Stimulated activated memory B cell treated with anti-CD40 and anti-IgM and Interleukin-4, amounts not matched to agents 10 μg/mL and 1 μg/mL and 100 μg/mL, for 72 hours (primary cell): ENCODE measurements at regions not wholly inside any gene's neighbourhood (a gene's known extent, or its start where the extent isn't known, plus 50 kb on each side); places are given as distances from the start of the nearest gene placed in this dataset.
"Not testable (repeated sequence)": the region's sequence is repeated elsewhere in the genome, so short reads cannot be mapped to it uniquely, and the experiment has no call there.

Experiments
- ATAC-seq: fragments of 150-1000 bp; cut with Tn5 transposase; 2 replicates; pipeline ENCODE4 v1.10.0; 2021
- H3K27ac Mint-ChIP-seq: one replicate; pipeline ENCODE4 v1.8.0; 2022; ENCODE audit warnings: mild to moderate bottlenecking, mixed read lengths
- H3K27me3 Mint-ChIP-seq: one replicate; pipeline ENCODE4 v1.8.0; 2022; ENCODE audit warnings: mixed read lengths
- H3K36me3 Mint-ChIP-seq: one replicate; pipeline ENCODE4 v1.8.0; 2022; ENCODE audit warnings: mixed read lengths
- H3K4me1 Mint-ChIP-seq: one replicate; pipeline ENCODE4 v1.8.0; 2022; ENCODE audit warnings: mixed read lengths
- H3K4me3 Mint-ChIP-seq: one replicate; pipeline ENCODE4 v1.8.0; 2022; ENCODE audit warnings: mild to moderate bottlenecking, moderate library complexity, mixed read lengths
- H3K9me3 Mint-ChIP-seq: one replicate; pipeline ENCODE4 v1.8.0; 2022; ENCODE audit warnings: mixed read lengths

DNA sequence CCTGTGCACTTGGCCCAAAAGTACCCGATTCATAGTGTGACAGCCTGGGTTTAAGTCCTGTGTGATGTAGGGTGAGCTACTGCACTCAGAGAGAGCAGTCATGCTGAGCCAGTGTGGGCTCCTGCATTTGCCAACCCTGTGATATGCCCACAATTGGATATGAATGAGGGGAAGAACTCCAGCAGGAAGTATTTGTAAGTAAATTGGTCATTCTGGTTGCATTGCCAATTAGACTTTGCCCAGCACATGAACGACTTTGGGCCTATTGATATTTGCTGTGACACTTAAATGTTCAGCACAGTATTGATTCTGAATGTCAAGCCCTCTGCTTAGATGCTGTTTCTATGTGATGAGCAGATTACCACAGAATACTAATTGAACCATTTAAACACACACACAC, 570.9 kb downstream of the PIK3C3 start:
- Mint-ChIP-seq H3K4me3 (no peak overlapping the region), H3K36me3 (no peaks in the 10 kb centered on the region), H3K9me3 (peaks cover 2% of the 10 kb centered on the region), H3K27me3 (no peaks in the 10 kb centered on the region), H3K27ac (no peak overlapping the region), H3K4me1 (no peaks in the 10 kb centered on the region)
- peak; percentile 42 for ATAC-seq

DNA sequence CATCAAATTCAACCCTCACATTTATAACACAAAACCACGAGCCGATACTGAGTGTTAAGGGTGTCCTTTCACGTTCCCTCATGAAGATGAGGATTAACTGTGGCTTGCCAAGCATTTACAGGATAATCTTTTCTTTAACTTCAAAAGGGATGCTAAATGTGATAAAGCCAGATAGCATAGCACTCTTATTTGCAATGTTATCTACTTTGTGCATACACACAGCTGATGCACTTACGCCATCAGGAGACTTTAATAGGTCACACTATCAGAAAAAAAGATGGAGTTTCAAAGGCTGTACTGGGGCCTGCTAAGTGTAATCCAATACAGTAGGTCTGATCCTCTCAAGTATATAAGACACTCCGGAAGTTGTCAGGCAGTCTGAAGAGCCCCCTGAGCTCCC, 572.7 kb downstream of the PIK3C3 start:
- no peak overlapping the region for H3K4me3 Mint-ChIP-seq
- peaks cover 2% of the 10 kb centered on the region for H3K9me3 Mint-ChIP-seq
- no peaks in the 10 kb centered on the region for H3K27me3 Mint-ChIP-seq
- ATAC-seq, result no peak
- no peaks in the 10 kb centered on the region for H3K4me1 Mint-ChIP-seq
- no peaks in the 10 kb centered on the region for H3K36me3 Mint-ChIP-seq
- no peak overlapping the region for H3K27ac Mint-ChIP-seq

DNA sequence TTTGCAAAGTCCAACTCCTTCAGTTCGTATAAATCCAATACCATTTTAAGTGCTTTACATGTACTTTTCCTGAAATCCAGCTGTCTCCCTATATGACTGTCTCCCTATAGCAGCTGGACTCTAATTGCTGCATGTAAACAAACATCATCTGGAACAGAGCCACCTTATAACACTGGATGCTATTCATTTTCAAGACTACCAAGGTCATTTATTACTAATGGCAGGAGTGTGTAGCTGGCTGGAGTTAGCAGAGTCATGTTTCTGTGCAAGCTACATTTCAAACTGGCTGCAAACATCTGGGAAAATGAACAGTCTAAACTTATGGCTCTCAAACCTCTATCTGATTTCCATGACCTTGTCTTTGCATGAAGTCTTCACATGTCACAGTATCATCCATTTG, 575.2 kb downstream of the PIK3C3 start:
- Mint-ChIP-seq H3K4me1 (no peaks in the 10 kb centered on the region), H3K36me3 (no peaks in the 10 kb centered on the region), H3K27ac (no peak overlapping the region)

DNA sequence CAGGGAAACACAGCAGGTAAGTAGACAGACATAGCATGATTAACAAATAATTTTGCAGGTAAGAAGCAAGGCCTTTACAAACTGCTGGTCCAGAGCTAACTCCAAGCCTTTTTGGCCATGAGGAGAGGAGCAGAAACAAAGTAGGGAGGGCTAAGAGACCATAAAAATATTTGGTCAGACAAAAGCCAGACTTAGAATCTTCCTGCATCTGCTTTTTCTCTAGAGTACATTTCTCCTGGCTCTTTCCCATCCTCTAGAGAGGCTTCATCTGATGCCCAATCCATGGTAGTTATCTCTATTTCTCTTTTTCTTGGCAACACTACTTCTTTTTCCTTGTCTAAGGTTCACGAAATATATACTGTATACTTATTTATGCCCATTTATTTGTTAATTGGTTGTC, 577.1 kb downstream of the PIK3C3 start:
- no peak overlapping the region for H3K27ac Mint-ChIP-seq
- ATAC-seq, result no peak
- no peaks in the 10 kb centered on the region for H3K27me3 Mint-ChIP-seq
- no peaks in the 10 kb centered on the region for H3K36me3 Mint-ChIP-seq
- no peak overlapping the region for H3K4me3 Mint-ChIP-seq
- H3K9me3 Mint-ChIP-seq, result peaks cover 2% of the 10 kb centered on the region
- no peaks in the 10 kb centered on the region for H3K4me1 Mint-ChIP-seq

More for the DNA sequence above, 575.2 kb downstream of the PIK3C3 start:
- peaks cover 2% of the 10 kb centered on the region for H3K9me3 Mint-ChIP-seq
- H3K4me3 Mint-ChIP-seq, result no peak overlapping the region
- no peaks in the 10 kb centered on the region for H3K27me3 Mint-ChIP-seq
- no peak for ATAC-seq

DNA sequence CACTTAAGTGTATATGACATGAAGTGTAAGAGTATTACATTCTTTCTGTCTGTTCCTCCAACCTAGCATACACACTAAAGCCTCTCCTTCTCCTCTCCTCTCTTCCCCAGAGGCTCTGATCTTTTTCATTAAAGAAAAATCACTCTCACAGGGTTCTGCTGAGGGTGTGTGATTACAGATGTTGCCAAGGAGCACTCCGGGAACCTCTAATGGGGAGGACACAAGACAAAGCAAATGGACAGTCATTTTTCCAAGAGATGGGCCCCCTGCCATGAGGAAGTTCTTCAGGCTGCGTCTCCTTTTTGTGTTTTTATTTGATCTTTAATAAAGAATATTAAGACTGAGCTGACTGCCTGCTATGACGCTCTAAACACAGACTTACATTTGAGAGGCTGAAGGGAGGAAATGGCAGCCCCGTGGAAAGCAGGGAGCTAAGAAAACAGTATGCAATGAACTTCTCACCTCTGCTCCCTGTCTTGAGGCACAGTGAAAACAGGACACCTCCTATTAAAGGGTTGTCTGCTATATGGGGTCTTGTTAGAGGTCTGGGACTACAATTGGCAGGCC, 578.1 kb downstream of the PIK3C3 start:
- Mint-ChIP-seq H3K9me3 (peaks cover 2% of the 10 kb centered on the region), H3K4me3 (no peak overlapping the region), H3K27me3 (no peaks in the 10 kb centered on the region), H3K36me3 (no peaks in the 10 kb centered on the region), H3K27ac (no peak overlapping the region), H3K4me1 (no peaks in the 10 kb centered on the region)
- no peak for ATAC-seq

DNA sequence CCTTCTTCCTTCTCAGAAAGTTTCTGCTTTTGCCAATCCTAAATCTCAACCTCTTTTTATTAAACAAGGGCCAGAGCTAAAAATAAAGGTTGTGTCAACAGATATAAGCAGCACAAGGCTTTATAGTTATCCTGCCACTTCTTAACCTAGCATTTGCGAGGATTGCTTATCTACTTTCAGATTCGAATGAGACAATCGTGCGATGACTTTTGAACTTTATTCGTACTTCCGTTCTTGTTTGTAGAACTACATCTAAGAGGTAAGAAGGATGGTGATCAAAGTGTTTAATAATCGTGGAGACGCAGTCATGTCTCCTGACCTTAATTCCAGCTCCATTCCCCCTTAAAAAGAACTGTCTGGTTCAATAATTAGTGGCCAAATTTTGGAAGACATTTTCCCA, 578.6 kb downstream of the PIK3C3 start:
- Mint-ChIP-seq H3K4me3 (no peak overlapping the region), H3K9me3 (peaks cover 2% of the 10 kb centered on the region), H3K36me3 (no peaks in the 10 kb centered on the region), H3K27me3 (no peaks in the 10 kb centered on the region), H3K4me1 (no peaks in the 10 kb centered on the region), H3K27ac (no peak overlapping the region)
- no peak for ATAC-seq

DNA sequence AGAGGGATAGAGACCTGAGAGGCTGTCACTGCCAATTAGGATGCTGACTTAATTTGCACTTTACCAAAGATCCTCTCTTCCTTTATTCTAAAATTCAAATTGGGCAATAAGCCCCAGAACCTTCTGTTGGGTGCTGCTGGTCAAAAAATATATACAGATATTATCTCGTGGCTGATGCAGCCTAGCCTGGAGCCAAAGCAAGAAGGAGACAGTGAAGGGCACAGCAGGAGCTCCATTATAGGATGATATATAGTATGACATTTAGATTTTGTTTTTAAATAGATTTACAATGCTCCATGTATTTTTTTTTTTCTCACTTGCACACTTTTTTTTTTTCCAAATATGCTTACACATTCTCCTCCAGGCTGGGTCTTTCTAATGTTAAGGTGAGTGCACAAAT, 579.3 kb downstream of the PIK3C3 start:
- Mint-ChIP-seq H3K27ac (no peak overlapping the region), H3K4me3 (no peak overlapping the region), H3K36me3 (no peaks in the 10 kb centered on the region), H3K4me1 (no peaks in the 10 kb centered on the region), H3K27me3 (no peaks in the 10 kb centered on the region), H3K9me3 (peaks cover 2% of the 10 kb centered on the region)
- no peak for ATAC-seq

DNA sequence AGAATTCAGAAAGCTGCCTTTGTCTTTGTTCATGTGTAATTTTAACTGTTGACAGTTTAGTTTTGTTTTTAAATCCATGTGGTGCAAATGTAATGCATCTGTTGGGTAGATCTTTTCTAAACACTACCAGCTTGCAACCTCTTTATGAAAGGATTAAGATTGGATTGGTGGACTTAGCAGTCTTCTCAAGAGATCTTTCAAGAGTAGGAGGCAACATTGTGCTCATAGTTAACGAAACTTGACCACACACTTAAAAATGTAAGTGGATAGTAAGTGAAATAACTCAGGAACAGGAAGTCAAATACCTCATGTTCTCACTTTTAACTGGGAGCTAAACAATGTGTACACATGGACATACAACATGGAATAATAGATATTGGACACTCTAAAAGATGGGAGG, 579.0 kb downstream of the RIT2 start:
- Mint-ChIP-seq H3K4me1 (no peaks in the 10 kb centered on the region), H3K27ac (no peak overlapping the region), H3K9me3 (no peaks in the 10 kb centered on the region), H3K4me3 (no peak overlapping the region), H3K27me3 (no peaks in the 10 kb centered on the region), H3K36me3 (no peaks in the 10 kb centered on the region)
- no peak for ATAC-seq

DNA sequence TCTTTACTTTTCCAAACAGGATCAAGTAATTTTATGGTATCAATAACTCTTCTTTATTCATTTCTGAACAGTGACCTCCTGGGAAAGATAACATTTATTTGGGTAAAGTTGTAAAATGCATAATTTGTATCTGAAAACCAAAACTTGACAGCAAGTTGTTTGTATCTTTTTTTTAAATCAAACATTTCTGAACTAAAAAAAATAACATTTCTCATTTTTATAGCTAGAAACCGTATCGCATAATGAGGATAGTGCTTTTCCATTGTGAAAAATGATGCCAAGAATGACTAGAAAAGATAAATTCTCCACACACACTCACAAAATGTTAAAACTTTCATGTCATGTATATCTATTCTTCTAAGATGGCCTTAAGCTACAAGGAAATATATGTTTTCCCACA, 578.2 kb downstream of the RIT2 start:
- ATAC-seq, result no peak
- Mint-ChIP-seq H3K36me3 (no peaks in the 10 kb centered on the region), H3K27ac (no peak overlapping the region), H3K9me3 (no peaks in the 10 kb centered on the region), H3K27me3 (no peaks in the 10 kb centered on the region), H3K4me3 (no peak overlapping the region), H3K4me1 (no peaks in the 10 kb centered on the region)

DNA sequence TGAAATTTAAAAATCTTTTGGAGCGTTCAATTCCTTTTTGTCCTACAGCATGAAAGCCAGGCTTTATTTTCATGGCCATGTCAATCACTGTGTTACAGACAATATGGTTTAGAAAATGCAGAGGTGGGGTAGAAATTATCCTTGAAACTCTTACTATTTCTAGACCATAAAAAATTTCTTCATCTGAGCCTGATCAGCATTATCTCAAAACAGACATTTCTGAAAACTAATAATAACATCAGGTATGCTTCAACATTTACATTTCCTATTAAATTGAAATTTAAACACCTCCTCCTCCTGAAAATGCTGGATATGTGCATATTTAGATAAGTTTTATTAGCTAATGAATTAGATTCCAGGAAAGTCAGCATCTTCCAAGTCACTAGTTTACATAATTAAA, 570.6 kb downstream of the RIT2 start:
- no peak overlapping the region for H3K27ac Mint-ChIP-seq
- no peaks in the 10 kb centered on the region for H3K4me1 Mint-ChIP-seq
- ATAC-seq, result no peak
- no peaks in the 10 kb centered on the region for H3K9me3 Mint-ChIP-seq
- no peaks in the 10 kb centered on the region for H3K36me3 Mint-ChIP-seq
- H3K4me3 Mint-ChIP-seq, result no peak overlapping the region
- no peaks in the 10 kb centered on the region for H3K27me3 Mint-ChIP-seq

DNA sequence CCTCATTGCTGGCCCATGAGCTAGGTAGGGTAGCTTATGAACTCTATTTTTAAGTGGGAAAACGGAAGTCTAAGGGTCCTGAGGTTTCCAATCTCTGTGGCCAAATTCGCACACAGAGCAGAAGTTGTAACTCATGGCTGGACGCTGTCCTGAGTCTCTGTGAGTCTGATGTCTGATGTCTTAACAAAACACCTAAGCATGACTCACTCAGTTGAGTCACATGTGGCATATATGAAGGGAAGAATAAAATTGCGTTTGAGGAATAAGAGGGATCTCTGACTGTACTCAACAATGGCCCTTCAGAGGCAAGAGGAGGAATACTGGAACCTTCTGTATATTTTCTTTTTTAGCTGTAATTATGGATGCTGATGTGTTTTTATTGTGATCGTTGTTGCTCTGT, 569.7 kb downstream of the RIT2 start:
- H3K4me3 Mint-ChIP-seq, result no peak overlapping the region
- no peaks in the 10 kb centered on the region for H3K27me3 Mint-ChIP-seq
- no peaks in the 10 kb centered on the region for H3K36me3 Mint-ChIP-seq
- ATAC-seq, result no peak
- no peaks in the 10 kb centered on the region for H3K4me1 Mint-ChIP-seq
- no peaks in the 10 kb centered on the region for H3K9me3 Mint-ChIP-seq
- no peak overlapping the region for H3K27ac Mint-ChIP-seq

DNA sequence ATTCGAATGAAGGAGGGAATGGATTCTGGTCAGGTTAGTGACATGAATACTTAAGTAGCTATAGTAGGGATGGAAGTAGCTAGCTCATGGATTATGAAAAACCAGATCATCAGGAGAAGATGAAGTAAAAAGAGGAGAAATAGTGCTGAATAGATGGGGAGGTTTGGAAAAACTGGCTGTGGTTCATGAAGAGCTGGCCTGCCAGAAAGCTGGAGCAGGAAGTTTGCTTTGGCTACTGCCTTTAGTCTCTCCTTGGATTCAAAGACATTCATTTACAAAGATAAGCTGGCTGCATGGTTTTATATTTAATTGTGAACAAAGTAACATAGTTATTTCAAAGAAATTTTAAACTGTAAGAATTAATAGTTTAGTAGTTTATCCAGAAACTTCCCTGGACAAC, 567.0 kb downstream of the RIT2 start:
- no peaks in the 10 kb centered on the region for H3K4me1 Mint-ChIP-seq
- H3K9me3 Mint-ChIP-seq, result no peaks in the 10 kb centered on the region
- H3K27ac Mint-ChIP-seq, result no peak overlapping the region
- H3K27me3 Mint-ChIP-seq, result no peaks in the 10 kb centered on the region
- no peak for ATAC-seq
- no peaks in the 10 kb centered on the region for H3K36me3 Mint-ChIP-seq
- no peak overlapping the region for H3K4me3 Mint-ChIP-seq

DNA sequence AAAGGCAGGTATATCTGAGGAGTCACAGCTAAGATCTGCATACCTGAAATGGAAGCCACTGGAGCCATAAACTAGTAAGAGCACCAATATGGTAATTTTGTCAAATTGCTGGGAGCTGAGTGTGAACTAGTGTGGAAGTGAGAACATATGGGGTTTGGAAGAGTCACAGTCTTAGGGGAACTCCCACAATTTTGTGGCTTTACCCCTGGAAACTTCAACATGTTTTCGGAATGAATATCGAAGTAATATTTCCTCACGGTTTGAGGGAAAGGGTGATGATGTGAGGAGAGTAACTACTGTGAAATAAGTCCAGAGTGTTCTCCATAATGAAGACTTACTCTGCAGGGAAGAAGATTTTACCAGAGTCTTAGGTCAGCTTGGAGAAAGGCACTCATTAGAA, 565.9 kb downstream of the RIT2 start:
- no peak for ATAC-seq
- no peak overlapping the region for H3K27ac Mint-ChIP-seq
- H3K27me3 Mint-ChIP-seq, result no peaks in the 10 kb centered on the region
- H3K4me1 Mint-ChIP-seq, result no peaks in the 10 kb centered on the region
- peaks cover 3% of the 10 kb centered on the region for H3K9me3 Mint-ChIP-seq
- H3K4me3 Mint-ChIP-seq, result no peak overlapping the region
- H3K36me3 Mint-ChIP-seq, result no peaks in the 10 kb centered on the region

DNA sequence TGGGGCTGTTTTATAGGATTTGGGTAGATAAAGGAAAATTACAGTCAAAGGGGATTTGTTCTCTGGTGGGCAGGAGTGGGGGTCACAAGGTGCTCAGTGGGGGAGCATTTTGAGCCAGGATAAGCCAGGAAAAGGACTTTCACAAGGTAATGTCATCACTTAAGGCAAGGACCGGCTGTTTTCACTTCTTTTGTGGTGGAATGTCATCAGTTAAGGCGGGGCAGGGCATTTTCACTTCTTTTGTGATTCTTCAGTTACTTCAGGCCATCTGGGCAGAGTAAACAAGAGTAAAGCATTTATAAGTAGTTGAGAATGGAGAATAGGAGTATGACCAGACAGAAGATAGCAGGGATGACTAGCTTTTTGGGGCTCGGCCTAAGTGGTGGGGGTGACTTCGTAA, 562.9 kb downstream of the RIT2 start:
- H3K9me3 Mint-ChIP-seq, H3K4me1 Mint-ChIP-seq, ATAC-seq, H3K4me3 Mint-ChIP-seq, H3K27me3 Mint-ChIP-seq, H3K36me3 Mint-ChIP-seq, H3K27ac Mint-ChIP-seq: not testable (repeated sequence)

DNA sequence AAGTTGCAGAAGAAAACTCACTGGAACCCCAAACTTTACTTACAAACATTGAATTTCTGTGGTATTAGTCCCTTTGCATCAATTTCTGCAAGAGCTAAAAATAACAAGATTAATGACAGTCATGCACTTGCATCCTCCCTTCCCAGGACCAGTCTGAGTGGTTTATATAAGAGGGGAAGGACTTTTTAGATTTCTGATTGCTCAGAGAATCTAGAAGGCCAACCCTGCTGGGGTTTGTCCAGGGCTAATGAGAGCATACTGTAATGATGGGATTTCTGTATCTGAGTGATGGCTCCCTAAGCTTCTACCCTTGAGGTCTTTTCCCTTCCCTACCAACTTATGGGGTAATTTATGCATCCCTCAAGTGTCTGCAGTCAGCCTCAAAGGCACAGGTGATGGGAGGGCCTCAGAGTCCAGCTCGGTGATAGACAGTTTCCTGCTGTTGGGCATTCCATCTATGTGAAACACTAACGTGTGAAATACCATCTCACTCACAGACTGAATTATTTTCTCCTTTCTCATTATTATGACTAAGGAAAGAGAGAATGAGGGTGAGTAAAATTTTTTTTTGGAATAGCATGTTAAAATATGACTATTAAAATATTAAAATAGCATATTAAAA, 556.3 kb downstream of the RIT2 start:
- H3K4me1 Mint-ChIP-seq, result no peaks in the 10 kb centered on the region
- H3K27me3 Mint-ChIP-seq, result no peaks in the 10 kb centered on the region
- no peaks in the 10 kb centered on the region for H3K36me3 Mint-ChIP-seq
- no peak for ATAC-seq
- no peak overlapping the region for H3K4me3 Mint-ChIP-seq
- H3K9me3 Mint-ChIP-seq, result peaks cover 7% of the 10 kb centered on the region
- no peak overlapping the region for H3K27ac Mint-ChIP-seq

DNA sequence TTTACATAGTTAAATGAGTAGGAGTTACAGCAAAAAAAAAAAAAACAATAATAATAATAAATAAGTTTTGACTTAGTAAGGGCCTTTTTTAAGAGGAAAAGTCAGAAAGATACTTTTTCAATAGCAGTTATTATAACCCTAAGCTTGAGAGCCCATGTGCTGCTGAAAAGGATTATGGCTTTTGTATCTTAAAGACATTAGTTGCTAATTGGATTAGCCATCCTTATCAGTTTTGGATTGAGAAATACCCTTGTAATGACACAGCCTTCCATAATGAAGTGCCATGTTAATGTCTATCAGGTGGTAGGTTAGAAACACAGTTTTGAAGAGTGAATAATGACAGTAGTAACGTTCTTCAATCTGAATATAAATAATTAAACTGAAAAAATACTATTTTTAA, 554.0 kb downstream of the RIT2 start:
- Mint-ChIP-seq H3K27me3 (no peaks in the 10 kb centered on the region), H3K27ac (no peak overlapping the region), H3K4me1 (no peaks in the 10 kb centered on the region), H3K9me3 (peaks cover 4% of the 10 kb centered on the region), H3K36me3 (no peaks in the 10 kb centered on the region), H3K4me3 (no peak overlapping the region)
- no peak for ATAC-seq

DNA sequence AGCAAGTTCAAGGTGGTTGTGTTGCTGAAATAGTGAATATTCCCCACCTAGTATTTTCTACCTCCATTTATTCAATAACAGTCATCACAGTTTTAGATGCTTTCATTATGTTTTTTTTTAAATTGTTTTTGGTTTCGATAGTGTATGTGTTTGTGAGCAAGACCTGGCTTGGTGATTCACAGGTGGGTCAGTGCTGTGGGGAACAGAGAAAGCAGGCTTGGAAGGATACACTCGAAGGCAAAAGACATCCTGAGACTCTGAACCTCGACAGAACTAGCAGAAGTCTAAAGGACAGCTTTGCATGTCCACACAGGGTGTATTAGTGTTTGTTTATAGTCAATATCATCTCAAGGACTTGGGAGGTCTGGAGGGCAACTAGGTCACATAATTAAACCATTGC, 551.5 kb downstream of the RIT2 start:
- Mint-ChIP-seq H3K27me3 (no peaks in the 10 kb centered on the region), H3K9me3 (peaks cover 5% of the 10 kb centered on the region), H3K27ac (no peak overlapping the region), H3K36me3 (no peaks in the 10 kb centered on the region), H3K4me1 (no peaks in the 10 kb centered on the region), H3K4me3 (no peak overlapping the region)
- ATAC-seq, result no peak
